Sigmoid colon (tissue), 6 donors: ENCODE measurements at regions not wholly inside any gene's neighbourhood (a gene's known extent, or its start where the extent isn't known, plus 50 kb on each side); places are given as distances from the start of the nearest gene placed in this dataset.
"Not testable (repeated sequence)": the region's sequence is repeated elsewhere in the genome, so short reads cannot be mapped to it uniquely, and the experiment has no call there.

Experiments
- DNase-seq: peaks from one replicate; pipeline ENCODE4 v3.0.0-alpha.2; 2019
- H3K27ac ChIP-seq, 4 donors: fragments of 200-600 bp; sonication (generic); one replicate each; pipeline ENCODE4 v1.5.1; 2016 to 2019; ENCODE audit warnings: mild to moderate bottlenecking in 1 of 4
- H3K27me3 ChIP-seq, 3 donors: fragments of 200-600 bp; sonication (generic); one replicate each; pipeline ENCODE4 v1.5.1; 2019; ENCODE audit warnings: mild to moderate bottlenecking in 1 of 3
- H3K36me3 ChIP-seq, 4 donors: fragments of 200-600 bp; sonication (generic); one replicate each; pipeline ENCODE4 v1.5.1; 2016 to 2019
- H3K4me1 ChIP-seq, 4 donors: fragments of 200-600 bp; sonication (generic); one replicate each; pipeline ENCODE4 v1.5.1; 2017 to 2019
- H3K4me3 ChIP-seq, 4 donors: fragments of 200-600 bp; sonication (generic); one replicate each; pipeline ENCODE4 v1.5.1; 2017 to 2019; ENCODE audit warnings: mild to moderate bottlenecking in 2 of 4, moderate library complexity in 1 of 4
- H3K9me3 ChIP-seq, 4 donors: fragments of 200-600 bp in 3 of 4; sonication (generic) in 3 of 4; one replicate each; pipeline versions ENCODE4 v1.5.1 to v1.6.1; 2013 to 2019
- EP300 ChIP-seq, 4 donors: sonication (generic); formaldehyde crosslinking; IDR thresholded peaks; one replicate each; pipeline ENCODE4 v1.6.1; 2017; ENCODE audit warnings: antibody characterized with exemption in 4 of 4
- POLR2A ChIP-seq, 2 donors: fragments of 450-650 bp; IDR thresholded peaks; one replicate each; pipeline ENCODE4 v1.6.1; 2016; ENCODE audit warnings: antibody characterized with exemption in 2 of 2, mild to moderate bottlenecking in 2 of 2, moderate library complexity in 2 of 2
- POLR2AphosphoS5 ChIP-seq, 4 donors: sonication (generic); formaldehyde crosslinking; IDR thresholded peaks; one replicate each; pipeline ENCODE4 v1.6.1; 2017; ENCODE audit warnings: antibody characterized with exemption in 4 of 4
- whole genome bisulfite sequencing, 2 donors: extraction: QIAGEN DNeasy Blood & Tissue Kit; methylation state at CpG; one replicate each; pipeline ENCODE4 v1.1.7; 2013; 5-methylcytosine and 5-hydroxymethylcytosine counted together
- intact Hi-C: fragments of 100-400 bp; cut with DNase I; formaldehyde crosslinking; loops from one replicate; pipeline ENCODE4 v1.15.1; 2023
- TF ChIP-seq, protein P1 (sequence below), 4 experiments: fragments of 450-650 bp in 3 of 4; fragments of 200-600 bp in 1 of 4; IDR thresholded peaks; one replicate each; pipeline ENCODE4 v1.5.1; 2016 to 2019; ENCODE audit warnings: antibody characterized with exemption in 4 of 4, mild to moderate bottlenecking in 3 of 4, moderate library complexity in 2 of 4
- donor health status: healthy with polysubstance abuse.
- donor health status: healthy.

DNA sequence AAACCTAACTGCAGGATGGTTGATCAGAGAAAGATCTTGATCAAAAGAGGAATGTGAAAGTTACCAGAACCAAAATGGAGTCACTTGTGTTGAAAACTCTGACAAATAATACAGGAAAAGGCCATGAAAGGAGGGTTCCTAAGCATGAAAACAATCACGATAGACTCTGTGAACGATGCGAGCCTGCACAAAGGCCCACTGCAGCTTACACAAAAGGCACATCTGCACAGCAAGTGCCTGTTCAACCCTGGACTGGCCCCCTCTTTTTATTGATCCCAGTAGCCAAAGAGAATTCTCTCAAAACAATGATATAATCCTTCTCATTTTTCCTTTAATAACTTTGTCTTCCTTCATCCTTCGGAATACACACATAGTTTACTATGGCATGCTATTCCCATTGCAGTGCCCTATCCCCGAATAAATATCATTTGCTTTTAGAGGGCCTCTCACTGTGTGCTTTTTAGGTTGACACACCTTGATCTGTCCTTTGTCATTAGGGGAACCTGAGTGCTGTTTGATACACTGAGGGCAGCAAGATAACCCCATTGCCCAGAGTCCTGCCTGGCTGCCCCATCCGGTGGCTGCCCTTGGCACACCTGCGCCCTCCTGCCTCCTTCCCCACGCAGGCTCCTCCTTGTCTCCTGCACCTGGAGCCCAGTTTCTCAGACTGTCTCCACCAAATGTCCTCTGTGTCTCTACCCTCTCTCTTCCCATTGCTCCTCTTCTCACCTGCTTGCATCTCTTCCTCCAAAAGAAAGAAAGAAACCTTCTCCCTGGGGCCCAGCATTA, 98.3 kb upstream of the FRMD1 start:
- H3K36me3 ChIP-seq: no peaks in the 10 kb centered on the region
- H3K27ac ChIP-seq: no peak overlapping the region
- H3K9me3 ChIP-seq: no peaks in the 10 kb centered on the region
- TF ChIP-seq, protein P1, sequence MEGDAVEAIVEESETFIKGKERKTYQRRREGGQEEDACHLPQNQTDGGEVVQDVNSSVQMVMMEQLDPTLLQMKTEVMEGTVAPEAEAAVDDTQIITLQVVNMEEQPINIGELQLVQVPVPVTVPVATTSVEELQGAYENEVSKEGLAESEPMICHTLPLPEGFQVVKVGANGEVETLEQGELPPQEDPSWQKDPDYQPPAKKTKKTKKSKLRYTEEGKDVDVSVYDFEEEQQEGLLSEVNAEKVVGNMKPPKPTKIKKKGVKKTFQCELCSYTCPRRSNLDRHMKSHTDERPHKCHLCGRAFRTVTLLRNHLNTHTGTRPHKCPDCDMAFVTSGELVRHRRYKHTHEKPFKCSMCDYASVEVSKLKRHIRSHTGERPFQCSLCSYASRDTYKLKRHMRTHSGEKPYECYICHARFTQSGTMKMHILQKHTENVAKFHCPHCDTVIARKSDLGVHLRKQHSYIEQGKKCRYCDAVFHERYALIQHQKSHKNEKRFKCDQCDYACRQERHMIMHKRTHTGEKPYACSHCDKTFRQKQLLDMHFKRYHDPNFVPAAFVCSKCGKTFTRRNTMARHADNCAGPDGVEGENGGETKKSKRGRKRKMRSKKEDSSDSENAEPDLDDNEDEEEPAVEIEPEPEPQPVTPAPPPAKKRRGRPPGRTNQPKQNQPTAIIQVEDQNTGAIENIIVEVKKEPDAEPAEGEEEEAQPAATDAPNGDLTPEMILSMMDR (IDR thresholded peaks at IDR 0.05): no peak
- TF ChIP-seq EP300 (IDR thresholded peaks at IDR 0.05) (no peak), POLR2A (IDR thresholded peaks at IDR 0.05) (no peak), POLR2AphosphoS5 (IDR thresholded peaks at IDR 0.05) (no peak)
- intact Hi-C loops: no loop called here
- H3K4me1 ChIP-seq: no peaks in the 10 kb centered on the region
- H3K4me3 ChIP-seq: no peak overlapping the region
- no peaks in the 10 kb centered on the region for H3K27me3 ChIP-seq
- WGBS, 2 donors: 64 to 84% methylated on average over 8 of the region's 8 CpGs
- peak; percentile 19 for DNase-seq

DNA sequence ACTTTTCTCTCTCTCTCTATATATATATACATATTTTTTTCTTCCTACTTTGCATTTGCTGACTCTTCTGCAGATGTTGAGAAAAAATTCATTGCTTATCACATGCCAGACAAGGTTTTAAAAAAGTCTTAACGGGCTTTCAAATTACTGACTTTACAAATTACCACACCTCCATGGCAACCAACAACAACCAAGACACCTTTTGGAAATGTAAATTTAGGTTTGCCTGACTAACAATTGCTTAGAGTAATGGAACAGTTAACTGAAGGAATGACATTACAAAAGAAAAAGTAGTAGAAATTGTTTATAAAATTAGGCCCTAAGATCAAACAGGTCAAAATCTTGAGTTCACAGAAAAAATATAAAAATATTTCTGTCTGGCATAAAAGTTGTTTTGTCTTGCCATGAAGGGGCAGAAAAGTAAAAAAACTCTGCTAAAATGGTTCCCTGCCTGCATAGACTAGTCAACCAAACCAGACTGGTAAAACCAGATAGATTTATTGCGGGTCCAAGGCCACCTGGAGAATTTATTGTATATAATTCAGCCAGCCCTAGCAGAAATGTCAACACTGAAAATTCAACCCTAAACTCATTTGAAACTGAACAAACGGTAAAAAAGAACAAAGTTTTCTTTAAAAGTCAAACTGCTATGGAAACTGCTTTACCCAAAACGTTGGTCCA, 92.8 kb upstream of the FRMD1 start:
- intact Hi-C loops: no loop called here
- H3K4me1 ChIP-seq: no peaks in the 10 kb centered on the region
- 12 to 44% methylated on average over 4 of the region's 4 CpGs for WGBS, 2 donors
- TF ChIP-seq POLR2AphosphoS5 (IDR thresholded peaks at IDR 0.05): no peak
- TF ChIP-seq POLR2A (IDR thresholded peaks at IDR 0.05): no peak
- TF ChIP-seq, protein P1 (IDR thresholded peaks at IDR 0.05): no peak
- no peak for TF ChIP-seq EP300 (IDR thresholded peaks at IDR 0.05)
- H3K4me3 ChIP-seq: no peak overlapping the region
- H3K36me3 ChIP-seq: no peaks in the 10 kb centered on the region
- H3K27ac ChIP-seq: no peak overlapping the region
- H3K9me3 ChIP-seq: no peaks in the 10 kb centered on the region
- DNase-seq: no peak
- H3K27me3 ChIP-seq: no peaks in the 10 kb centered on the region

DNA sequence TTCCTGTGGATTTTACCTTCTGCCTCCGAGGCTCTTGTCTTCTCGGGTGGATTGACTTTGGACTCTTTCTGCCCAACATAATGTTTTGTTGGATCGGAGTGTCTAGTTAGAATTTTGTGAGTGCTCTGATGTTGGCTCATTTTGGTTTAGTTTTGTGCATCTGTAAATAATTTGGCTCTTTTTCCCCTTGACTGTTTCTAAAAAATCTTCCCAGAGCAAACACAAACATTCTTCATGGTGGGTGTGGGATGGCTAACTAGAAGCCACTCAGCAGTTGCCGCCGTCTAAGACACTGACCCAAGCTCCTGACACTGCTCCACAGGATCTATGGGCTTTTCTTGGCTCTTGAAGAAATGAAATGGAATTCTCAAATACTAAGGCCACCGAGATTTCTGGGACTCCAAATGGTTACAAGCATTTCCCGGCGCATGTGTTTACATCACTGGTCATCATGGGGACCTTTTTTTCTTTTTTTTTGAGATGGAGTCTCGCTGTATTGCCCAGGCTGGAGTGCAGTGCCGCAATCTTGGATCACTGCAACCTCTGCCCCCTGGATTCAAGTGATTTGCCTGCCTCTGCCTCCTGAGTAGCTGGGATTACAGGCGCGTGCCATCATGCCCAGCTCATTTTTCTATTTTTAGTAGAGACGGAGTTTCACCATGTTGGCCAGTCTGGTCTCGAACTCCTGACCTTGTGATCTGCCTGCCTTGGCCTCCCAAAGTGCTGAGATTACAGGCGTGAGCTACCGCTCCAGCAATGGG, 92.0 kb upstream of the FRMD1 start:
- Histone ChIP-seq H3K4me1 (no peaks in the 10 kb centered on the region), H3K9me3 (no peaks in the 10 kb centered on the region), H3K36me3 (no peaks in the 10 kb centered on the region), H3K27ac (no peak overlapping the region), H3K27me3 (no peaks in the 10 kb centered on the region), H3K4me3 (no peak overlapping the region)
- intact Hi-C loops: no loop called here
- DNase-seq: no peak
- TF ChIP-seq EP300 (IDR thresholded peaks at IDR 0.05) (no peak), POLR2AphosphoS5 (IDR thresholded peaks at IDR 0.05) (no peak)
- WGBS, 2 donors: 68 to 82% methylated on average over 16 of the region's 16 CpGs

DNA sequence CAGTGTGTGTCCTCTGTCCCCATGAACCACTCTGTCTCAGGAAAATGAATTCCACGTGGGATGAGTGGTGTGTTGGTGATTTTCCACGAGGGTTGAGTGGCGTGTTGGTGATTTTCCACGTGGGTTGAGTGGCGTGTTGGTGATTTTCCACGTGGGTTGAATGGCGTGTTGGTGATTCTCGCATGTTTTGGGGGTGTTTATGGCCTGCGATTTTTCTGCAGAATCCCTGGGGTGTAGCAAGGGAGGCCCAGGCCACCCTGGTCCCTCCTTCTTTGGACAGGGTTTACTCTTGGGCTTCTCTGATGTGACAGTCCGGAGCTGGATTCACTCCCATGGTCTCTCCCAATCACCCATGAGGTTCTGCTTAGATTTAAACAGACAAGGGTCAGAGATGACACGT, 90.6 kb upstream of the FRMD1 start:
- peaks cover 0 to 14% (median 5%) of the 10 kb centered on the region in 4 donors for H3K4me1 ChIP-seq
- no peak for TF ChIP-seq POLR2AphosphoS5 (IDR thresholded peaks at IDR 0.05)
- no peak overlapping the region for H3K27ac ChIP-seq
- H3K36me3 ChIP-seq: no peaks in the 10 kb centered on the region
- H3K4me3 ChIP-seq: no peak overlapping the region
- intact Hi-C loops: no loop called here
- no peak for DNase-seq
- H3K9me3 ChIP-seq: no peaks in the 10 kb centered on the region
- 93% methylated on average over 11 of the region's 11 CpGs for WGBS, 2 donors
- no peaks in the 10 kb centered on the region for H3K27me3 ChIP-seq

DNA sequence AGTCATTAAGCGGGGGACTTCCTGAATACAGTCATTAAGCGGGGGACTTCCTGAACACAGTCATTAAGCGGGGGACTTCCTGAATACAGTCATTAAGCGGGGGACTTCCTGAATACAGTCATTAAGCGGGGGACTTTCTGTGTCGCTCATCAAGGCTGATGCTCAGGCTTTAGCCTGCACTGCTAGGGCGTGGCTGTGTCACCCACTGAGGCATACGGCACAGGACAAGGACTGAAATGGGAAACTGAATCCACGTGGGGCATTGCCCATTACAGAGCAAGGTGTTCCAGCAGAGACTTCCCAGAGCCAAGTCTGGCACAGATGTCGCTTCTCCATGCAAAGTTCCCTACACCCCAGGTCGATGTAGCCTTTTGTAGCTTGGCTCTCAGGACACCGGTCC, 89.9 kb upstream of the FRMD1 start:
- H3K27ac ChIP-seq, intact Hi-C loops, H3K27me3 ChIP-seq, H3K9me3 ChIP-seq, H3K4me3 ChIP-seq, DNase-seq, H3K36me3 ChIP-seq: not testable (repeated sequence)
- H3K4me1 ChIP-seq: peaks cover 0 to 20% (median 11%) of the 10 kb centered on the region in 4 donors
- WGBS, 2 donors: 59 to 69% methylated on average over 10 of the region's 12 CpGs

- H3K4me3 ChIP-seq, intact Hi-C loops, DNase-seq, H3K27me3 ChIP-seq, H3K36me3 ChIP-seq, H3K27ac ChIP-seq, H3K9me3 ChIP-seq: not testable (repeated sequence)
- 91 to 94% methylated on average over 10 to 11 of the region's 13 CpGs for WGBS, 2 donors
- peaks cover 0 to 27% (median 16%) of the 10 kb centered on the region in 4 donors for H3K4me1 ChIP-seq
Observed at GRCh38 chr6:168168330-168168729, 89.3 kb upstream of the FRMD1 start.
